ENCODE measurements at regions not wholly inside any gene's neighbourhood (a gene's known extent, or its start where the extent isn't known, plus 50 kb on each side); places are given as distances from the start of the nearest gene placed in this dataset.

GRCh38 chr13:84097148-84097547 lies 214.9 kb upstream of the SLITRK1 start:
- no peak for TF ChIP-seq CTCF (IDR thresholded peaks at IDR 0.05)

GRCh38 chr13:84096216-84096615 lies 213.9 kb upstream of the SLITRK1 start:
- TF ChIP-seq CTCF (IDR thresholded peaks at IDR 0.05), result no peak

- no peak for TF ChIP-seq CTCF (IDR thresholded peaks at IDR 0.05)
Measured at GRCh38 chr13:84088996-84089395, 206.7 kb upstream of the SLITRK1 start.

- no peak for TF ChIP-seq CTCF (IDR thresholded peaks at IDR 0.05)
Measured at GRCh38 chr13:84086847-84087162, 204.5 kb upstream of the SLITRK1 start.

GRCh38 chr13:84082462-84082861 lies 200.2 kb upstream of the SLITRK1 start:
- no peak for TF ChIP-seq CTCF (IDR thresholded peaks at IDR 0.05)

- no peak for TF ChIP-seq CTCF (IDR thresholded peaks at IDR 0.05)
Measured at GRCh38 chr13:84080748-84081530, 198.7 kb upstream of the SLITRK1 start.

GRCh38 chr13:84077271-84077670 lies 195.0 kb upstream of the SLITRK1 start:
- no peak for TF ChIP-seq CTCF (IDR thresholded peaks at IDR 0.05)

GRCh38 chr13:84076280-84076679 lies 194.0 kb upstream of the SLITRK1 start:
- no peak for TF ChIP-seq CTCF (IDR thresholded peaks at IDR 0.05)

All from LNCAP (cell line).